ENCODE measurements at regions not wholly inside any gene's neighbourhood (a gene's known extent, or its start where the extent isn't known, plus 50 kb on each side); places are given as distances from the start of the nearest gene placed in this dataset.

- Histone ChIP-seq H3K36me3 (ENCODE audit: insufficient read depth, low read length) (no peaks in the 10 kb centered on the region), H3K9me3 (ENCODE audit: insufficient read depth, low read depth, low read length) (no peaks in the 10 kb centered on the region), H3K27me3 (ENCODE audit: insufficient read depth, low read length, poor library complexity, severe bottlenecking) (no peaks in the 10 kb centered on the region), H3K4me3 (ENCODE audit: low read length, poor library complexity, severe bottlenecking) (no peak overlapping the region), H3K79me2 (ENCODE audit: insufficient read depth, low read length) (no peaks in the 10 kb centered on the region), H4K20me1 (ENCODE audit: insufficient read depth, low read length, poor library complexity, severe bottlenecking) (no peaks in the 10 kb centered on the region), H2AFZ (ENCODE audit: low read length) (no peak overlapping the region), H3F3A (ENCODE audit: low read depth) (no peaks in the 10 kb centered on the region), H3K4me1 (ENCODE audit: insufficient read depth, low read length, poor library complexity, severe bottlenecking) (peaks cover 4% of the 10 kb centered on the region), H3K9ac (ENCODE audit: low read depth, low read length, poor library complexity, severe bottlenecking) (no peak overlapping the region), H3K9me2 (replicated peaks; ENCODE audit: low read depth, low read length) (no peaks in the 10 kb centered on the region), H3K4me2 (ENCODE audit: low read depth, low read length, poor library complexity, severe bottlenecking) (no peak overlapping the region)
- no peak for TF ChIP-seq CTCF (conservative IDR thresholded peaks at IDR 0.05; ENCODE audit: low read length)
- TF ChIP-seq EZH2phosphoT487 (IDR thresholded peaks at IDR 0.05; ENCODE audit: borderline replicate concordance) = no peak
Measured at GRCh38 chr6:44625996-44626395, 238.5 kb downstream of the CDC5L start.

- no peaks in the 10 kb centered on the region for H3K79me2 ChIP-seq (ENCODE audit: insufficient read depth, low read length)
- no peaks in the 10 kb centered on the region for H3K36me3 ChIP-seq (ENCODE audit: insufficient read depth, low read length)
- H3K9me3 ChIP-seq (ENCODE audit: insufficient read depth, low read depth, low read length) = no peaks in the 10 kb centered on the region
- H3F3A ChIP-seq (ENCODE audit: low read depth) = no peaks in the 10 kb centered on the region
- H3K9me2 ChIP-seq (replicated peaks; ENCODE audit: low read depth, low read length) = no peaks in the 10 kb centered on the region
- H3K4me3 ChIP-seq (ENCODE audit: low read length, poor library complexity, severe bottlenecking) = no peak overlapping the region
- no peak overlapping the region for H3K9ac ChIP-seq (ENCODE audit: low read depth, low read length, poor library complexity, severe bottlenecking)
- peaks cover 4% of the 10 kb centered on the region for H3K4me1 ChIP-seq (ENCODE audit: insufficient read depth, low read length, poor library complexity, severe bottlenecking)
- H4K20me1 ChIP-seq (ENCODE audit: insufficient read depth, low read length, poor library complexity, severe bottlenecking) = no peaks in the 10 kb centered on the region
- no peak for TF ChIP-seq CTCF (conservative IDR thresholded peaks at IDR 0.05; ENCODE audit: low read length)
- TF ChIP-seq EZH2phosphoT487 (IDR thresholded peaks at IDR 0.05; ENCODE audit: borderline replicate concordance) = no peak
- H2AFZ ChIP-seq (ENCODE audit: low read length) = no peak overlapping the region
- no peak overlapping the region for H3K4me2 ChIP-seq (ENCODE audit: low read depth, low read length, poor library complexity, severe bottlenecking)
- H3K27me3 ChIP-seq (ENCODE audit: insufficient read depth, low read length, poor library complexity, severe bottlenecking) = no peaks in the 10 kb centered on the region
Measured at GRCh38 chr6:44626616-44627015, 239.1 kb downstream of the CDC5L start.

- Histone ChIP-seq H3K4me1 (ENCODE audit: insufficient read depth, low read length, poor library complexity, severe bottlenecking) (peaks cover 4% of the 10 kb centered on the region), H3K9ac (ENCODE audit: low read depth, low read length, poor library complexity, severe bottlenecking) (no peak overlapping the region), H3K27me3 (ENCODE audit: insufficient read depth, low read length, poor library complexity, severe bottlenecking) (no peaks in the 10 kb centered on the region), H3F3A (ENCODE audit: low read depth) (no peaks in the 10 kb centered on the region), H3K36me3 (ENCODE audit: insufficient read depth, low read length) (no peaks in the 10 kb centered on the region), H3K9me2 (replicated peaks; ENCODE audit: low read depth, low read length) (no peaks in the 10 kb centered on the region), H4K20me1 (ENCODE audit: insufficient read depth, low read length, poor library complexity, severe bottlenecking) (no peaks in the 10 kb centered on the region), H3K79me2 (ENCODE audit: insufficient read depth, low read length) (no peaks in the 10 kb centered on the region), H2AFZ (ENCODE audit: low read length) (no peak overlapping the region), H3K4me2 (ENCODE audit: low read depth, low read length, poor library complexity, severe bottlenecking) (no peak overlapping the region), H3K4me3 (ENCODE audit: low read length, poor library complexity, severe bottlenecking) (no peak overlapping the region), H3K9me3 (ENCODE audit: insufficient read depth, low read depth, low read length) (no peaks in the 10 kb centered on the region)
- TF ChIP-seq EZH2phosphoT487 (IDR thresholded peaks at IDR 0.05; ENCODE audit: borderline replicate concordance) = no peak
- TF ChIP-seq CTCF (conservative IDR thresholded peaks at IDR 0.05; ENCODE audit: low read length) = no peak
Measured at GRCh38 chr6:44627091-44627882, 239.8 kb downstream of the CDC5L start.

All from Loucy (cell line).